GM12878 (cell line): ENCODE measurements at regions not wholly inside any gene's neighbourhood (a gene's known extent, or its start where the extent isn't known, plus 50 kb on each side); places are given as distances from the start of the nearest gene placed in this dataset.

ENCODE experiments used
- ATAC-seq: fragments of 200-7000 bp; cut with Tn5 transposase; 3 replicates; pipeline ENCODE4 v1.9.1; 2020; ENCODE audit warnings: mild to moderate bottlenecking, moderate library complexity
- BruUV-seq: library from RNA; stranded (reverse); fragments of 400-500 nt; replicated peaks from 2 replicates; lab custom pipeline; 2021; lab: Mats Ljungman, UMichigan
- CTCF ChIA-PET: fragments of 300-600 bp; sonication (Branson Sonifier 250); formaldehyde crosslinking; extraction: SDS; loops from one replicate; lab custom pipeline; 2021; ENCODE audit warnings: inconsistent platforms; lab: Yijun Ruan, JAX
- POLR2A ChIA-PET: fragments of 350-600 bp; formaldehyde crosslinking; extraction: SDS; loops from one replicate; lab custom pipeline; 2021; ENCODE audit warnings: inconsistent platforms; lab: Charles Lee
- RAD21 ChIA-PET: fragments of 300-600 bp; sonication (Branson Sonifier 250); formaldehyde crosslinking; loops from one replicate; lab custom pipeline; 2023; ENCODE audit warnings: antibody characterized with exemption; ENCODE audit not compliant: unreplicated experiment; lab: Charles Lee
- SMC1A ChIA-PET: fragments of 300-600 bp; sonication (Branson Sonifier 250); formaldehyde crosslinking; loops from one replicate; lab custom pipeline; 2023; ENCODE audit not compliant: unreplicated experiment, uncharacterized antibody; lab: Charles Lee
- DNase-seq: peaks from one replicate; pipeline ENCODE4 v3.0.0-alpha.2; 2011; ENCODE audit warnings: low read depth, low spot score
- FAIRE-seq: peaks from 3 replicates; lab custom pipeline; 2011; peaks lifted over from hg19 to GRCh38; lab: Jason Lieb, UNC
- H2AFZ ChIP-seq: 2 replicates; pipeline ENCODE4 v1.6.0; 2011; ENCODE audit warnings: low read depth, low read length, control low read depth; ENCODE audit not compliant: control insufficient read depth
- H3K27ac ChIP-seq: 2 replicates; pipeline ENCODE4 v1.5.1; 2011; ENCODE audit warnings: control low read depth; ENCODE audit not compliant: control insufficient read depth, insufficient read depth
- H3K27me3 ChIP-seq, 2 experiments: replicated peaks in 1 of 2; 2 replicates each; pipeline versions ENCODE4 v1.6.0 to v1.6.1; 2011; ENCODE audit warnings: low read length in 1 of 2; ENCODE audit not compliant: control insufficient read depth in 2 of 2, insufficient read depth in 2 of 2
- H3K36me3 ChIP-seq, 2 experiments: 2 replicates each; pipeline ENCODE4 v1.5.1; 2011; ENCODE audit warnings: low read length in 1 of 2; ENCODE audit not compliant: control insufficient read depth in 2 of 2, insufficient read depth in 2 of 2
- H3K4me1 ChIP-seq: 2 replicates; pipeline ENCODE4 v1.6.1; 2011; ENCODE audit warnings: mild to moderate bottlenecking, low read length, moderate library complexity, mixed read lengths; ENCODE audit not compliant: control insufficient read depth, insufficient read depth
- H3K4me2 ChIP-seq: 2 replicates; pipeline ENCODE4 v1.6.0; 2011; ENCODE audit warnings: control low read depth; ENCODE audit not compliant: control insufficient read depth, insufficient read depth
- H3K4me3 ChIP-seq: fragments of 200-600 bp; sonication (generic); 2 replicates; pipeline ENCODE4 v1.5.1; 2016
- H3K79me2 ChIP-seq: 2 replicates; pipeline ENCODE4 v1.6.0; 2011; ENCODE audit warnings: low read length; ENCODE audit not compliant: control insufficient read depth, insufficient read depth
- H3K9ac ChIP-seq: 2 replicates; pipeline ENCODE4 v1.8.0; 2011; ENCODE audit warnings: low read length, control low read depth, mixed read lengths; ENCODE audit not compliant: control insufficient read depth, insufficient read depth
- H3K9me3 ChIP-seq: replicated peaks from 3 replicates; pipeline ENCODE4 v1.5.1; 2011; ENCODE audit warnings: mild to moderate bottlenecking, low read length; ENCODE audit not compliant: control insufficient read depth, insufficient read depth
- H4K20me1 ChIP-seq: 2 replicates; pipeline ENCODE4 v1.6.0; 2011; ENCODE audit not compliant: control insufficient read depth, insufficient read depth
- BHLHE40 ChIP-seq, 2 experiments: fragments of 450-650 bp in 1 of 2; IDR thresholded peaks; 2 replicates each; pipeline ENCODE4 v1.6.1; 2011 to 2017; ENCODE audit warnings: low read depth in 2 of 2, borderline replicate concordance in 1 of 2, improper control_type of control experiment in 1 of 2, low read length in 1 of 2, mild to moderate bottlenecking in 1 of 2
- CREM ChIP-seq: IDR thresholded peaks from 2 replicates; pipeline ENCODE4 v1.6.1; 2014; ENCODE audit warnings: antibody characterized with exemption, low read depth
- DPF2 ChIP-seq: fragments of 450-650 bp; IDR thresholded peaks from 2 replicates; pipeline ENCODE4 v1.6.1; 2017; ENCODE audit warnings: mild to moderate bottlenecking
- FOXK2 ChIP-seq: fragments of 450-650 bp; IDR thresholded peaks from 2 replicates; pipeline ENCODE4 v1.6.1; 2017; ENCODE audit warnings: mild to moderate bottlenecking, moderate library complexity
- IRF4 ChIP-seq: IDR thresholded peaks from 2 replicates; pipeline ENCODE4 v1.6.1; 2011; ENCODE audit warnings: low read depth, low read length
- PAX8 ChIP-seq: fragments of 450-650 bp; IDR thresholded peaks from 2 replicates; pipeline ENCODE4 v1.6.1; 2017; ENCODE audit warnings: mild to moderate bottlenecking, moderate library complexity
- PML ChIP-seq: IDR thresholded peaks from 2 replicates; pipeline ENCODE4 v1.6.1; 2012; ENCODE audit warnings: low read length, inconsistent platforms
- RAD51 ChIP-seq: fragments of 450-650 bp; IDR thresholded peaks from 2 replicates; pipeline ENCODE4 v1.6.1; 2016; ENCODE audit warnings: moderate library complexity, mild to moderate bottlenecking, inconsistent platforms
- RUNX3 ChIP-seq: IDR thresholded peaks from 2 replicates; pipeline ENCODE4 v1.6.1; 2012; ENCODE audit warnings: low read length, inconsistent platforms
- SREBF1 ChIP-seq: IDR thresholded peaks from 2 replicates; pipeline ENCODE4 v1.6.1; 2012; ENCODE audit warnings: mild to moderate bottlenecking, low read length
- ZNF24 ChIP-seq: fragments of 450-650 bp; IDR thresholded peaks from 2 replicates; pipeline ENCODE4 v1.6.1; 2017; ENCODE audit warnings: antibody characterized with exemption, mild to moderate bottlenecking
- WGBS: methylation state at CpG from one replicate; pipeline ENCODE4 v1.1.6; 2016; ENCODE audit warnings: low lambda C conversion rate; ENCODE audit not compliant: insufficient replicate concordance, insufficient coverage; ENCODE audit errors: missing lambda C conversion rate; 5-methylcytosine and 5-hydroxymethylcytosine counted together
- in situ Hi-C: fragments of 300-500 bp; cut with MboI; formaldehyde crosslinking; loops from 9 replicates; pipeline ENCODE4 v1.14.3; 2018; ENCODE audit warnings: mixed read lengths
- intact Hi-C: fragments of 100-400 bp; cut with micrococcal nuclease; formaldehyde crosslinking; loops from one replicate; pipeline ENCODE4 v1.14.2; 2022; ENCODE audit not compliant: unreplicated experiment
- TF ChIP-seq, protein P1 (sequence below): fragments of 450-650 bp; IDR thresholded peaks from 2 replicates; pipeline ENCODE4 v1.6.1; 2014; ENCODE audit warnings: mild to moderate bottlenecking
- TF ChIP-seq, protein P2 (sequence below): fragments of 450-650 bp; IDR thresholded peaks from 2 replicates; pipeline ENCODE4 v1.6.1; 2016; ENCODE audit warnings: mild to moderate bottlenecking
- TF ChIP-seq, protein P3 (sequence below): fragments of 450-650 bp; IDR thresholded peaks from 2 replicates; pipeline ENCODE4 v1.6.1; 2017; ENCODE audit warnings: mild to moderate bottlenecking, low read depth, inconsistent platforms; ENCODE audit not compliant: poor library complexity, severe bottlenecking
- TF ChIP-seq, protein P4 (sequence below): IDR thresholded peaks from 2 replicates; pipeline ENCODE4 v1.6.1; 2011; ENCODE audit warnings: borderline replicate concordance, low read depth, mild to moderate bottlenecking, moderate library complexity, mixed read lengths, low read length; ENCODE audit not compliant: insufficient read depth; ENCODE audit errors: extremely low read length
- TF ChIP-seq, protein P5 (sequence below): fragments of 450-650 bp; IDR thresholded peaks from 2 replicates; pipeline ENCODE4 v1.6.1; 2017; ENCODE audit warnings: low read depth, mild to moderate bottlenecking, moderate library complexity

DNA sequence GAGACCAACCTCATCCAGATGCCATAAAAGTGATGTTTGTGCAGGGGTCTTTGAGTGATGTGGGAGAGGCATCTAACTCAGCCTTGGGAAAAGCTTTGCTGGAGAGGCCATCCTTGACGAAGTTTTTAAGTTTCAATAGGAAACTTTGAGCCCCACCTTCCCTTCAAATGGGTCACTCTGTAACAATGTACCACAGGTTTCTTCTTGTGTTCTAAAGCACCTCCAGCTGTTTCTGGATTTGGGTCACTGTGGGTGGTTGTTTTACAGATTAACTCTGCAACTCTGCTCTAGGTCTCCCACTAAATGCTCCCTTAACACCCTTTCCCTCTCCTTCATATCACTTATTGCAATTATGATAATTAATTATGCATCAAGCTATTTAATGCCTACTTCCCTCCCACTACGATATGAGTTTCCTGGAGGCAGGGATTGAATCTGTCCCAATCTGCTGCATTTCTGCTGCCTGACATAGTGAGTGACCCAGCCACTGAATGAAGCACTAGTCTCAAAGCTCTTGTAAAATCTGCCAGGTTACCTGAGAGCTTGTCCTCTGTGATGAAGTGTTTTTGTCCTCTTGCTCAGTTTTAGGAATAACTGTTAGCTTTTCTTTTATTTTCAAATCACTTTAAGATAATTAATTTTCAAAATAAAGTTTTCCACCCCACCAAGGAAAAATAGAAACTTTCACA lies 60.5 kb upstream of the PUM3 start:
- Histone ChIP-seq H3K79me2 (no peaks in the 10 kb centered on the region), H3K9me3 (no peaks in the 10 kb centered on the region), H3K36me3 (no peaks in the 10 kb centered on the region), H3K27ac (no peak overlapping the region), H4K20me1 (no peaks in the 10 kb centered on the region), H2AFZ (no peak overlapping the region), H3K27me3 (no peaks in the 10 kb centered on the region; a peak in 1 of 4 replicates), H3K4me2 (no peak overlapping the region), H3K4me1 (no peaks in the 10 kb centered on the region), H3K9ac (no peak overlapping the region), H3K4me3 (no peak overlapping the region)
- no TSS peak for BruUV-seq
- ChIA-PET SMC1A (no interaction called here), CTCF (no interaction called here), RAD21 (no interaction called here), POLR2A (no interaction called here)
- 0% methylated on average over 2 of the region's 2 CpGs for WGBS
- FAIRE-seq (no peak), ATAC-seq (no peak), DNase-seq (no peak)
- TF ChIP-seq BHLHE40 (IDR thresholded peaks at IDR 0.05; ENCODE audit: borderline replicate concordance in 1 of 2, low read depth in 2 of 2, low read length in 1 of 2) (no peak), SREBF1 (no peak), DPF2 (no peak), PAX8 (no peak), PML (no peak), RAD51 (no peak), RUNX3 (no peak), IRF4 (no peak), CREM (no peak), ZNF24 (no peak), FOXK2 (no peak)
- TF ChIP-seq, protein P1, sequence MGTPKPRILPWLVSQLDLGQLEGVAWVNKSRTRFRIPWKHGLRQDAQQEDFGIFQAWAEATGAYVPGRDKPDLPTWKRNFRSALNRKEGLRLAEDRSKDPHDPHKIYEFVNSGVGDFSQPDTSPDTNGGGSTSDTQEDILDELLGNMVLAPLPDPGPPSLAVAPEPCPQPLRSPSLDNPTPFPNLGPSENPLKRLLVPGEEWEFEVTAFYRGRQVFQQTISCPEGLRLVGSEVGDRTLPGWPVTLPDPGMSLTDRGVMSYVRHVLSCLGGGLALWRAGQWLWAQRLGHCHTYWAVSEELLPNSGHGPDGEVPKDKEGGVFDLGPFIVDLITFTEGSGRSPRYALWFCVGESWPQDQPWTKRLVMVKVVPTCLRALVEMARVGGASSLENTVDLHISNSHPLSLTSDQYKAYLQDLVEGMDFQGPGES, result no peak
- TF ChIP-seq, protein P2, sequence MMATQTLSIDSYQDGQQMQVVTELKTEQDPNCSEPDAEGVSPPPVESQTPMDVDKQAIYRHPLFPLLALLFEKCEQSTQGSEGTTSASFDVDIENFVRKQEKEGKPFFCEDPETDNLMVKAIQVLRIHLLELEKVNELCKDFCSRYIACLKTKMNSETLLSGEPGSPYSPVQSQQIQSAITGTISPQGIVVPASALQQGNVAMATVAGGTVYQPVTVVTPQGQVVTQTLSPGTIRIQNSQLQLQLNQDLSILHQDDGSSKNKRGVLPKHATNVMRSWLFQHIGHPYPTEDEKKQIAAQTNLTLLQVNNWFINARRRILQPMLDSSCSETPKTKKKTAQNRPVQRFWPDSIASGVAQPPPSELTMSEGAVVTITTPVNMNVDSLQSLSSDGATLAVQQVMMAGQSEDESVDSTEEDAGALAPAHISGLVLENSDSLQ, result no peak
- TF ChIP-seq, protein P3, sequence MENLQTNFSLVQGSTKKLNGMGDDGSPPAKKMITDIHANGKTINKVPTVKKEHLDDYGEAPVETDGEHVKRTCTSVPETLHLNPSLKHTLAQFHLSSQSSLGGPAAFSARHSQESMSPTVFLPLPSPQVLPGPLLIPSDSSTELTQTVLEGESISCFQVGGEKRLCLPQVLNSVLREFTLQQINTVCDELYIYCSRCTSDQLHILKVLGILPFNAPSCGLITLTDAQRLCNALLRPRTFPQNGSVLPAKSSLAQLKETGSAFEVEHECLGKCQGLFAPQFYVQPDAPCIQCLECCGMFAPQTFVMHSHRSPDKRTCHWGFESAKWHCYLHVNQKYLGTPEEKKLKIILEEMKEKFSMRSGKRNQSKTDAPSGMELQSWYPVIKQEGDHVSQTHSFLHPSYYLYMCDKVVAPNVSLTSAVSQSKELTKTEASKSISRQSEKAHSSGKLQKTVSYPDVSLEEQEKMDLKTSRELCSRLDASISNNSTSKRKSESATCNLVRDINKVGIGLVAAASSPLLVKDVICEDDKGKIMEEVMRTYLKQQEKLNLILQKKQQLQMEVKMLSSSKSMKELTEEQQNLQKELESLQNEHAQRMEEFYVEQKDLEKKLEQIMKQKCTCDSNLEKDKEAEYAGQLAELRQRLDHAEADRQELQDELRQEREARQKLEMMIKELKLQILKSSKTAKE, result no peak
- TF ChIP-seq, protein P4, sequence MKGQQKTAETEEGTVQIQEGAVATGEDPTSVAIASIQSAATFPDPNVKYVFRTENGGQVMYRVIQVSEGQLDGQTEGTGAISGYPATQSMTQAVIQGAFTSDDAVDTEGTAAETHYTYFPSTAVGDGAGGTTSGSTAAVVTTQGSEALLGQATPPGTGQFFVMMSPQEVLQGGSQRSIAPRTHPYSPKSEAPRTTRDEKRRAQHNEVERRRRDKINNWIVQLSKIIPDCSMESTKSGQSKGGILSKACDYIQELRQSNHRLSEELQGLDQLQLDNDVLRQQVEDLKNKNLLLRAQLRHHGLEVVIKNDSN, result no peak
- TF ChIP-seq, protein P5, sequence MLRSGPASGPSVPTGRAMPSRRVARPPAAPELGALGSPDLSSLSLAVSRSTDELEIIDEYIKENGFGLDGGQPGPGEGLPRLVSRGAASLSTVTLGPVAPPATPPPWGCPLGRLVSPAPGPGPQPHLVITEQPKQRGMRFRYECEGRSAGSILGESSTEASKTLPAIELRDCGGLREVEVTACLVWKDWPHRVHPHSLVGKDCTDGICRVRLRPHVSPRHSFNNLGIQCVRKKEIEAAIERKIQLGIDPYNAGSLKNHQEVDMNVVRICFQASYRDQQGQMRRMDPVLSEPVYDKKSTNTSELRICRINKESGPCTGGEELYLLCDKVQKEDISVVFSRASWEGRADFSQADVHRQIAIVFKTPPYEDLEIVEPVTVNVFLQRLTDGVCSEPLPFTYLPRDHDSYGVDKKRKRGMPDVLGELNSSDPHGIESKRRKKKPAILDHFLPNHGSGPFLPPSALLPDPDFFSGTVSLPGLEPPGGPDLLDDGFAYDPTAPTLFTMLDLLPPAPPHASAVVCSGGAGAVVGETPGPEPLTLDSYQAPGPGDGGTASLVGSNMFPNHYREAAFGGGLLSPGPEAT, result no peak
- intact Hi-C loops, result no loop called here
- in situ Hi-C loops, result no loop called here
